ENCODE measurements at regions not wholly inside any gene's neighbourhood (a gene's known extent, or its start where the extent isn't known, plus 50 kb on each side); places are given as distances from the start of the nearest gene placed in this dataset.
A peak's percentile ranks its signal among the peaks of the same experiment; 100 is the strongest.
"Not testable (repeated sequence)": the region's sequence is repeated elsewhere in the genome, so short reads cannot be mapped to it uniquely, and the experiment has no call there.

GRCh38 chr11:127950162-127950561 lies 637.2 kb downstream of the ETS1 start:
- DNase-seq: no peak
- Mint-ChIP-seq H3K9me3 (no peaks in the 10 kb centered on the region), H3K27me3 (ENCODE audit: insufficient read depth) (no peaks in the 10 kb centered on the region), H3K4me1 (ENCODE audit: low read depth) (no peaks in the 10 kb centered on the region; the same call in none of the 2 replicates), H3K27ac (no peak overlapping the region; the same call in 1 of the 2 replicates), H3K4me3 (no peak overlapping the region), H3K36me3 (ENCODE audit: low read depth) (0 out of 2 replicates have a peak, but pooled peaks cover 5% of the 10 kb centered on the region)
- no peak for TF ChIP-seq CTCF (IDR thresholded peaks at IDR 0.05)

GRCh38 chr11:127943763-127944162 lies 643.6 kb downstream of the ETS1 start:
- 0 out of 2 replicates have a peak, but pooled peaks cover 3% of the 10 kb centered on the region for H3K9me3 Mint-ChIP-seq
- peak; percentile 28 for DNase-seq

GRCh38 chr11:127943152-127943551 lies 644.2 kb downstream of the ETS1 start:
- Mint-ChIP-seq H3K36me3 (ENCODE audit: low read depth) (no peaks in the 10 kb centered on the region; the same call in 1 of the 2 replicates), H3K27me3 (ENCODE audit: insufficient read depth) (no peaks in the 10 kb centered on the region), H3K4me1 (ENCODE audit: low read depth) (peaks cover 25% of the 10 kb centered on the region), H3K4me3 (no peak overlapping the region), H3K9me3 (0 out of 2 replicates have a peak, but pooled peaks cover 3% of the 10 kb centered on the region), H3K27ac (no peak overlapping the region)
- DNase-seq: no peak
- TF ChIP-seq CTCF (IDR thresholded peaks at IDR 0.05): no peak

More at GRCh38 chr11:127943763-127944162, 643.6 kb downstream of the ETS1 start:
- Mint-ChIP-seq H3K4me3 (peak overlapping the region; percentile 24; the same call in 1 of the 2 replicates), H3K36me3 (ENCODE audit: low read depth) (no peaks in the 10 kb centered on the region; the same call in 1 of the 2 replicates), H3K27me3 (ENCODE audit: insufficient read depth) (no peaks in the 10 kb centered on the region), H3K27ac (no peak overlapping the region; the same call in 1 of the 2 replicates), H3K4me1 (ENCODE audit: low read depth) (peaks cover 25% of the 10 kb centered on the region)
- TF ChIP-seq CTCF (IDR thresholded peaks at IDR 0.05): no peak

- not testable (repeated sequence) for H3K9me3 Mint-ChIP-seq; H3K27ac Mint-ChIP-seq; H3K27me3 Mint-ChIP-seq (ENCODE audit: insufficient read depth); DNase-seq; H3K4me3 Mint-ChIP-seq; H3K36me3 Mint-ChIP-seq (ENCODE audit: low read depth)
- H3K4me1 Mint-ChIP-seq (ENCODE audit: low read depth): peaks cover 25% of the 10 kb centered on the region
These were observed 645.8 kb downstream of the ETS1 start for GRCh38 chr11:127941554-127941953.

GRCh38 chr11:127939000-127939399 lies 648.4 kb downstream of the ETS1 start:
- Mint-ChIP-seq H3K27ac (no peak overlapping the region), H3K9me3 (0 out of 2 replicates have a peak, but pooled peaks cover 3% of the 10 kb centered on the region), H3K4me1 (ENCODE audit: low read depth) (peaks cover 23% of the 10 kb centered on the region), H3K4me3 (no peak overlapping the region), H3K36me3 (ENCODE audit: low read depth) (no peaks in the 10 kb centered on the region; the same call in 1 of the 2 replicates), H3K27me3 (ENCODE audit: insufficient read depth) (0 out of 2 replicates have a peak, but pooled peaks cover 3% of the 10 kb centered on the region)
- no peak for TF ChIP-seq CTCF (IDR thresholded peaks at IDR 0.05)
- DNase-seq: no peak

GRCh38 chr11:127935081-127935480 lies 652.3 kb downstream of the ETS1 start:
- Mint-ChIP-seq H3K27ac (no peak overlapping the region), H3K36me3 (ENCODE audit: low read depth) (no peaks in the 10 kb centered on the region)

GRCh38 chr11:127933961-127934360 lies 653.4 kb downstream of the ETS1 start:
- H3K9me3 Mint-ChIP-seq; H3K4me1 Mint-ChIP-seq (ENCODE audit: low read depth); DNase-seq; H3K36me3 Mint-ChIP-seq (ENCODE audit: low read depth); H3K27me3 Mint-ChIP-seq (ENCODE audit: insufficient read depth); H3K4me3 Mint-ChIP-seq; H3K27ac Mint-ChIP-seq: not testable (repeated sequence)

More at GRCh38 chr11:127935081-127935480, 652.3 kb downstream of the ETS1 start:
- TF ChIP-seq CTCF (IDR thresholded peaks at IDR 0.05): no peak
- Mint-ChIP-seq H3K4me3 (no peak overlapping the region), H3K27me3 (ENCODE audit: insufficient read depth) (0 out of 2 replicates have a peak, but pooled peaks cover 3% of the 10 kb centered on the region), H3K9me3 (no peaks in the 10 kb centered on the region), H3K4me1 (ENCODE audit: low read depth) (peaks cover 11% of the 10 kb centered on the region; the same call in 1 of the 2 replicates)
- no peak for DNase-seq
